ENCODE measurements at regions not wholly inside any gene's neighbourhood (a gene's known extent, or its start where the extent isn't known, plus 50 kb on each side); places are given as distances from the start of the nearest gene placed in this dataset.

- DNase-seq = no peak
Measured at GRCh38 chr22:47783433-47784366, 1021.2 kb downstream of the TBC1D22A start.

GRCh38 chr22:47782328-47783075 lies 1020.1 kb downstream of the TBC1D22A start:
- no peak for DNase-seq

- no peak for DNase-seq
Measured at GRCh38 chr22:47781427-47782111, 1019.1 kb downstream of the TBC1D22A start.

GRCh38 chr22:47781024-47781423 lies 1018.6 kb downstream of the TBC1D22A start:
- no peak for DNase-seq

- no peak for DNase-seq
Measured at GRCh38 chr22:47780281-47780875, 1017.9 kb downstream of the TBC1D22A start.

GRCh38 chr22:47779474-47779873 lies 1017.0 kb downstream of the TBC1D22A start:
- DNase-seq = no peak

GRCh38 chr22:47778160-47778658 lies 1015.8 kb downstream of the TBC1D22A start:
- no peak for DNase-seq

GRCh38 chr22:47777426-47777825 lies 1015.0 kb downstream of the TBC1D22A start:
- no peak for DNase-seq

GRCh38 chr22:47776329-47776728 lies 1013.9 kb downstream of the TBC1D22A start:
- DNase-seq = no peak

GRCh38 chr22:47775686-47776085 lies 1013.2 kb downstream of the TBC1D22A start:
- DNase-seq = no peak

- DNase-seq = no peak
Measured at GRCh38 chr22:47775191-47775590, 1012.7 kb downstream of the TBC1D22A start.

- no peak for DNase-seq
Measured at GRCh38 chr22:47773635-47774034, 1011.2 kb downstream of the TBC1D22A start.

GRCh38 chr22:47772864-47773263 lies 1010.4 kb downstream of the TBC1D22A start:
- DNase-seq = no peak

GRCh38 chr22:47769652-47770051 lies 1007.2 kb downstream of the TBC1D22A start:
- DNase-seq = no peak

- DNase-seq = no peak
Measured at GRCh38 chr22:47768027-47768426, 1005.6 kb downstream of the TBC1D22A start.

- no peak for DNase-seq
Measured at GRCh38 chr22:47767403-47767802, 1005.0 kb downstream of the TBC1D22A start.

- DNase-seq = no peak
Measured at GRCh38 chr22:47765757-47766156, 1003.3 kb downstream of the TBC1D22A start.

- DNase-seq = no peak
Measured at GRCh38 chr22:47762141-47762540, 999.7 kb downstream of the TBC1D22A start.

GRCh38 chr22:47759909-47760308 lies 997.5 kb downstream of the TBC1D22A start:
- no peak for DNase-seq

- DNase-seq = no peak
Measured at GRCh38 chr22:47757741-47758140, 995.3 kb downstream of the TBC1D22A start.

- DNase-seq = no peak
Measured at GRCh38 chr22:47750086-47750485, 987.6 kb downstream of the TBC1D22A start.

GRCh38 chr22:47748957-47749356 lies 986.5 kb downstream of the TBC1D22A start:
- DNase-seq = no peak

GRCh38 chr22:47748271-47748670 lies 985.8 kb downstream of the TBC1D22A start:
- DNase-seq = no peak

Measured in NCI-H1417 treated with DMSO at 0.1 percent for 48 hours (cell line).